Fibroblast of pulmonary artery (primary cell): ENCODE measurements at regions not wholly inside any gene's neighbourhood (a gene's known extent, or its start where the extent isn't known, plus 50 kb on each side); places are given as distances from the start of the nearest gene placed in this dataset.
A peak's percentile ranks its signal among the peaks of the same experiment; 100 is the strongest.

Source experiments
- DNase-seq: peaks from one replicate; pipeline ENCODE4 v3.0.0-alpha.2; 2010; ENCODE audit warnings: low read depth
- H3K4me3 ChIP-seq: replicated peaks from 2 replicates; pipeline ENCODE4 v1.5.1; 2011; ENCODE audit warnings: low read depth, mild to moderate bottlenecking, control low read depth, low read length, moderate library complexity
- TF ChIP-seq, protein P1 (sequence below): IDR thresholded peaks from 2 replicates; pipeline ENCODE4 v1.5.1; 2011; ENCODE audit warnings: mild to moderate bottlenecking, control low read depth, low read length, inconsistent platforms; ENCODE audit errors: missing control alignments

DNA sequence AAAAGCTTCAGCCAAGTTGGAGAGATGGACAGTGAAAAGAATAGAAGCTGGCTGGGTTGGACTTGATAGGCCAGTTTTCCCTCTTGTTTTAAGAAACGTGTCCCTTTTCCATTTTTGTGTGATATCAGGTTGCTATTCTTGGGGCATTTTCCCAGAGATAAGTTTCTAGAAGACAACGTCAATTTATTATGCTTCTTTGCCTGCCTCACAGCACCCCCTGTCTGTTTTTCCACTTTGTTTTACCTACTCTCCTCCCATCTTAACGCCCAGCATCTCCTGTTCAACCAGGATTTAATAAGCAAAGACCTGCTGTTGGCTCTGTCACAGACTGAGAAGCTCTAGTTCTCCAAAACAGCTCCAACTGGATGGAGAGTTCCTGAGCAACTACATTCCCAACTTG, 317.8 kb upstream of the ZNF521 start:
- TF ChIP-seq, protein P1, sequence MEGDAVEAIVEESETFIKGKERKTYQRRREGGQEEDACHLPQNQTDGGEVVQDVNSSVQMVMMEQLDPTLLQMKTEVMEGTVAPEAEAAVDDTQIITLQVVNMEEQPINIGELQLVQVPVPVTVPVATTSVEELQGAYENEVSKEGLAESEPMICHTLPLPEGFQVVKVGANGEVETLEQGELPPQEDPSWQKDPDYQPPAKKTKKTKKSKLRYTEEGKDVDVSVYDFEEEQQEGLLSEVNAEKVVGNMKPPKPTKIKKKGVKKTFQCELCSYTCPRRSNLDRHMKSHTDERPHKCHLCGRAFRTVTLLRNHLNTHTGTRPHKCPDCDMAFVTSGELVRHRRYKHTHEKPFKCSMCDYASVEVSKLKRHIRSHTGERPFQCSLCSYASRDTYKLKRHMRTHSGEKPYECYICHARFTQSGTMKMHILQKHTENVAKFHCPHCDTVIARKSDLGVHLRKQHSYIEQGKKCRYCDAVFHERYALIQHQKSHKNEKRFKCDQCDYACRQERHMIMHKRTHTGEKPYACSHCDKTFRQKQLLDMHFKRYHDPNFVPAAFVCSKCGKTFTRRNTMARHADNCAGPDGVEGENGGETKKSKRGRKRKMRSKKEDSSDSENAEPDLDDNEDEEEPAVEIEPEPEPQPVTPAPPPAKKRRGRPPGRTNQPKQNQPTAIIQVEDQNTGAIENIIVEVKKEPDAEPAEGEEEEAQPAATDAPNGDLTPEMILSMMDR, result no peak
- DNase-seq, result no peak
- H3K4me3 ChIP-seq, result no peak overlapping the region

DNA sequence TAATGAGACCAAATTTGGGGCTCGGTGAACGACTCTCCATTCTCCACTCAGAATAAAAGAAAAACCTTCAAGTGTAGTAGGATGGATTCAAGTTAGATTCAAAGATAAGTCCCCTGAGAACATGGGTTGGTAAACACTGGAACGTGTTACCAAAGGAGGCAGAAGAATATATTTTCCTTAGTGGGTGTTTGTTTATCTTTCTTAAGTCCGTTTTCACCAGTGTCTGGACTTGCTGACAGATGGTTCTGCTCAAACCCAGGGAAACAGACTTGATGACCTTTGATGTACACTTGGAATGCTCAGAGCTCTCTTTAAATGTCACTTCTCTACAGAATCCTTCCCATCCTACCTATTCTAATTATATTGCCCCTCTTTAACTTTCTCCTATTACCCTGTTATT, 310.3 kb upstream of the ZNF521 start:
- DNase-seq, result no peak
- no peak overlapping the region for H3K4me3 ChIP-seq
- TF ChIP-seq, protein P1, result no peak

DNA sequence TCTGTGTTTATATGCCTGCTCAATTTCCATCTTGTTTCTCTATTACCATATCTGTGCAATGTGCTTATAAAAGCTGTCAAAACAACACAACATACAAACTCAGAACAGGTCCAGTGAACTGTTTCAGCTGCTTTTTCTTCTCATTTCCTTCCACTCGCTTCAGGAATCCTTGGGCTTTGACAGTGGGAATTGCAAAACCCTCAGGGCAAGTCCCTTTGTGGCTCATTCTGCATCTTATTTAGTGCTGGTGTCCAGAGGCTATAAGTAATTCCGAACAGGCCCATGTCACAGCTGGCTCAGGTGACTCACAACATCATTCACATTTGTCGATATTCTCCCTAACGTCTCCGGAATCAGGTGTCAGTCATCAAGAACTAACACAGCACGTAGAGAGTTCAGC, 309.9 kb upstream of the ZNF521 start:
- no peak overlapping the region for H3K4me3 ChIP-seq
- DNase-seq, result no peak
- TF ChIP-seq, protein P1, result no peak

DNA sequence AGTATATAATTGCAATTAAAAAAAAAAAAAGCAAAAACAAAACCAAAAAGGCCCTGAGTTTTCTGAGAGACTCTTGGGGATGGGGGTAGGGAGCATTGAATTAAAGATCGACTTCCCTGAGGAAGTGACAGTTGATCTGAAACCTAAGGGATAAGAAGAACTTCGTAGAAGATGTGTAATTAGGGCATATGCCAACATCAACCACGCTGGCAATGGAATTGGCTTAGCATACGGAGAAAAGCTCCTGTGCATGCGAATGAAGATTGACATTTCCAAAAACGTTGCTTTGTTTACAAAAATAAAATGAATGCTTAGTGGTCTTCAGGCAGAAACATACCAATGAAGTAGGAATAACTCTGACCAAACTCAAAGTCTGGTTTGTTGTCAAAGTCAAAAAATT, 307.6 kb upstream of the ZNF521 start:
- H3K4me3 ChIP-seq, result no peak overlapping the region
- TF ChIP-seq, protein P1, result no peak
- no peak for DNase-seq

DNA sequence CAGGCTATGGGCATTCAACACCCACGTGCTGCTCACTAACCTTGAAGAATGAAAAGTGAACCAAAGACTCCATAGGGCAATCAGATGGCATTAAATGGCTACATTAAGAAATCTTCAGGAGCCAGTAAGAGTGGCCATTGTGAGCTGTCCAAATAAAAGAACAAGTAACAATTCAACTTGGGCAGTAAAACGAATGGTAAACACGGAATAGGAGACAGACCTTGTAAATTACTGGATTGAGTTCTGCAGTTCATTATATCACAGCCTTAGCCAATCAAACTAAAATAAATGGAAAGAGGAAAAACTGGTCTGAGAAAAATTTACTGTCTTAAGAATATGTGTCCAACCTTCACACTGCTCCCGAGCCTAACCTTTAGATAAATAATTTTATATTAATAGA, 306.5 kb upstream of the ZNF521 start:
- TF ChIP-seq, protein P1, result no peak
- H3K4me3 ChIP-seq, result no peak overlapping the region
- no peak for DNase-seq

DNA sequence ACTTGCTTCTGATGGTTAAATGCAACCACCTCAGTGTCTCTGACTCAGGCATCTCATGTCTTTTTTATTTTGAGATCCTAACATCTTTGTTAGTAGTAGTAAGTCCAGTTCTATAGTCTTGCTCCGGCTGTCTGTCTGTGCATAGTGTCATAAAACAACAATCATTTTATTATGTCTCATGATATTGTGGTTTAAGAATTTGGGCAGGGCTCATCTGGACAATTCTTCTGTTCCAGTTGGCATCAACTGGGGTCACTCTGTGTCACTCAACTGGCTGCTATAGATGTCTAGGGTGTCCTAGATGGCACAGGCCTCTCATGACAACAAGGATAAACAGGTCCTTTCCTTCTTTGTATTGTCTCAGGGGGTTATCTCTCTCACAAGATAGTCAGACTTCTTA, 299.6 kb upstream of the ZNF521 start:
- TF ChIP-seq, protein P1, result no peak
- no peak for DNase-seq
- H3K4me3 ChIP-seq, result no peak overlapping the region

DNA sequence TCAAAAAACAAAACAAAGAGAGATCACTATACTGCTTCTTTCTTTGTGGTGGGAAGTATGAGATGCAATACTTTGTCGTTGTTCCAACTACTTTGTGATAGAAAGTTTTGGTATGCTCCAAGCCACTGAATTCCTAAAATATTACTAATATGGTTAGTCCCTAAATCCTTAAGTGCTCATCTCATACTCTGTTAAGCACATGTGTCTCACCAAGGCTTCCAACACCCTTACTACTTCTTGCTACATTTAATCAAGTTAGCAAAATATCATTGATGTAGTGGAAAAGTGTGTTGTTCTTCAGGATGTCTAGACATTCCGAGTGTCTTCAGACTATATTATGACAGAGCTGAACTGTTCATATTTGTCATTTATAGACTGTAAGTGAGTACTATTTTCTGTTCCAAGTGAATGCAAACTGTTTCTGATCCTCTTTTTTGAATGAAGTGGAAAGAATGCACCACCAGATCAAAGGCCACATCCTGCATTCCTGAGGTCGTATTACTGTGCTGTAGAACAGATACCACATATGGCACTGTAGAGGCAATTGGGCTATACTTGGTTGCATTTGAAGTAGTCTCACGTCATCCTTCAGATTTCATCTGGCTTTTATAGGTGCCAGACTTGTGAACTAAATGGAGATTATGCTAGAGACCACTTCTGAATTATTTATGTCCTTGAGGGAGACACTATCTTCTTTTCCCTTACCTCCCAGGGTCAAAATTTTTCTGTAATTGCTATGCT, 298.4 kb upstream of the ZNF521 start:
- TF ChIP-seq, protein P1, result no peak
- peak; percentile 69 for DNase-seq
- H3K4me3 ChIP-seq, result no peak overlapping the region
